GM12864 (cell line): ENCODE measurements at regions not wholly inside any gene's neighbourhood (a gene's known extent, or its start where the extent isn't known, plus 50 kb on each side); places are given as distances from the start of the nearest gene placed in this dataset.

ENCODE experiments used
- DNase-seq: peaks from one replicate; pipeline ENCODE4 v3.0.0-alpha.2; 2011; ENCODE audit warnings: low read depth
- H3K4me3 ChIP-seq: 2 replicates; pipeline ENCODE4 v1.5.1; 2011; ENCODE audit warnings: mild to moderate bottlenecking, low read depth, low read length, control low read depth
- CTCF ChIP-seq: IDR thresholded peaks from 2 replicates; pipeline ENCODE4 v1.5.1; 2011; ENCODE audit warnings: low read depth, mild to moderate bottlenecking, moderate library complexity, low read length, control low read depth, inconsistent platforms; ENCODE audit errors: missing control alignments

- no peak for DNase-seq
- H3K4me3 ChIP-seq = no peak overlapping the region
- no peak for TF ChIP-seq CTCF
These were observed 125.2 kb downstream of the GADD45G start for GRCh38 chr9:89729954-89730530.

- no peak for DNase-seq
- no peak overlapping the region for H3K4me3 ChIP-seq
- no peak for TF ChIP-seq CTCF
These were observed 125.9 kb downstream of the GADD45G start for GRCh38 chr9:89730715-89731114.

- no peak for TF ChIP-seq CTCF
- no peak overlapping the region for H3K4me3 ChIP-seq
- no peak for DNase-seq
These were observed 126.7 kb downstream of the GADD45G start for GRCh38 chr9:89731262-89732182.

GRCh38 chr9:89732295-89732938, 127.6 kb downstream of the GADD45G start:
- no peak for DNase-seq
- no peak for TF ChIP-seq CTCF
- H3K4me3 ChIP-seq = no peak overlapping the region

- no peak for DNase-seq
- no peak overlapping the region for H3K4me3 ChIP-seq
- TF ChIP-seq CTCF = no peak
These were observed 128.1 kb downstream of the GADD45G start for GRCh38 chr9:89732939-89733324.

- H3K4me3 ChIP-seq = no peak overlapping the region
- no peak for DNase-seq
- no peak for TF ChIP-seq CTCF
These were observed 129.8 kb downstream of the GADD45G start for GRCh38 chr9:89734600-89735041.
